ENCODE measurements at regions not wholly inside any gene's neighbourhood (a gene's known extent, or its start where the extent isn't known, plus 50 kb on each side); places are given as distances from the start of the nearest gene placed in this dataset.

DNA sequence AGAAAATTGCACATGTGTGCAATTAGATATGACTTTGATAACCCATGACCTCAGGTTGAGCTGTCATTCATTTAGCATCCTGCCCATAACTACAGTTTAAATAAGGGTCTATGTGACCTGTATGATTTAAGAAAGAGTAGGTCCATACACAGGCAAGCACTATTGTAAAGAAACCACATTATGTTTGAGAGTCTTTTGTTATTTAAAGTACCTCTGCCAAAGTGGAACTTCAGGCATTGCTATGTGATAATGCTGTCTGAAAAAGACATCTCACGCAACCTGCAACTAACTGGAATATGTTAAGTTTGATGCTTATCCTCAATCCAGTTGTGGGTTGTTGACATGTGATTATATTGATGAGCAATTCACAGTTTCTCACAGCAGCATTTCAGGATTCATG is 317.0 kb downstream of the TMEM161B start:
- ATAC-seq (no peak), DNase-seq (no peak)
- TF ChIP-seq CTCF (IDR thresholded peaks at IDR 0.05): no peak
- no peak overlapping the region for H3K27ac ChIP-seq
- no peak overlapping the region for H3K4me3 ChIP-seq
- no peaks in the 10 kb centered on the region for H3K4me1 ChIP-seq
- intact Hi-C loops (cut with DNase I): no loop called here
- no peaks in the 10 kb centered on the region for H3K27me3 ChIP-seq (ENCODE audit: low read depth)
- no peaks in the 10 kb centered on the region for H3K36me3 ChIP-seq
- H3K9me3 ChIP-seq: no peaks in the 10 kb centered on the region

GRCh38 chr5:87949676-87950631 is 318.7 kb downstream of the TMEM161B start:
- intact Hi-C loops (cut with DNase I): no loop called here
- Histone ChIP-seq H3K9me3 (no peaks in the 10 kb centered on the region), H3K36me3 (no peaks in the 10 kb centered on the region), H3K27ac (no peak overlapping the region), H3K4me3 (no peak overlapping the region), H3K27me3 (ENCODE audit: low read depth) (no peaks in the 10 kb centered on the region), H3K4me1 (no peaks in the 10 kb centered on the region)
- DNase-seq: no peak
- no peak for TF ChIP-seq CTCF (IDR thresholded peaks at IDR 0.05)
- ATAC-seq: no peak

GRCh38 chr5:87948486-87948885 is 320.2 kb downstream of the TMEM161B start:
- no peak for TF ChIP-seq CTCF (IDR thresholded peaks at IDR 0.05)
- Histone ChIP-seq H3K36me3 (no peaks in the 10 kb centered on the region), H3K27ac (no peak overlapping the region), H3K27me3 (ENCODE audit: low read depth) (no peaks in the 10 kb centered on the region), H3K4me3 (no peak overlapping the region), H3K9me3 (no peaks in the 10 kb centered on the region), H3K4me1 (no peaks in the 10 kb centered on the region)
- intact Hi-C loops (cut with DNase I): no loop called here
- ATAC-seq (no peak), DNase-seq (no peak)

GRCh38 chr5:87946271-87946670 is 322.4 kb downstream of the TMEM161B start:
- intact Hi-C loops (cut with DNase I): no loop called here
- ATAC-seq: no peak
- H3K36me3 ChIP-seq: no peaks in the 10 kb centered on the region
- no peak for TF ChIP-seq CTCF (IDR thresholded peaks at IDR 0.05)
- no peak for DNase-seq
- H3K27me3 ChIP-seq (ENCODE audit: low read depth): no peaks in the 10 kb centered on the region
- no peaks in the 10 kb centered on the region for H3K4me1 ChIP-seq
- H3K4me3 ChIP-seq: no peak overlapping the region
- H3K27ac ChIP-seq: no peak overlapping the region
- H3K9me3 ChIP-seq: no peaks in the 10 kb centered on the region

- intact Hi-C loops (cut with DNase I): no loop called here
- H3K4me1 ChIP-seq: no peaks in the 10 kb centered on the region
- no peaks in the 10 kb centered on the region for H3K27me3 ChIP-seq (ENCODE audit: low read depth)
- DNase-seq (no peak), ATAC-seq (no peak)
- H3K36me3 ChIP-seq: no peaks in the 10 kb centered on the region
- no peak overlapping the region for H3K27ac ChIP-seq
- no peaks in the 10 kb centered on the region for H3K9me3 ChIP-seq
- no peak for TF ChIP-seq CTCF (IDR thresholded peaks at IDR 0.05)
- H3K4me3 ChIP-seq: no peak overlapping the region
Measured at GRCh38 chr5:87945286-87945650, 323.4 kb downstream of the TMEM161B start.

Measured in lower lobe of right lung (tissue), 2 donors.